HUES48 (cell line): ENCODE measurements at regions not wholly inside any gene's neighbourhood (a gene's known extent, or its start where the extent isn't known, plus 50 kb on each side); places are given as distances from the start of the nearest gene placed in this dataset.

Experiments used
- H3K27ac ChIP-seq: one replicate; pipeline ENCODE4 v1.7.0; 2013; ENCODE audit warnings: low read depth, low read length, inconsistent platforms
- H3K27me3 ChIP-seq: 2 replicates; pipeline ENCODE4 v1.6.1; 2013; ENCODE audit warnings: mild to moderate bottlenecking, low read length; ENCODE audit not compliant: control insufficient read depth, insufficient read depth
- H3K36me3 ChIP-seq: 2 replicates; pipeline ENCODE4 v1.6.1; 2013; ENCODE audit warnings: low read length; ENCODE audit not compliant: control insufficient read depth, insufficient read depth
- H3K4me1 ChIP-seq: 2 replicates; pipeline ENCODE4 v1.6.1; 2013; ENCODE audit warnings: mild to moderate bottlenecking, low read length; ENCODE audit not compliant: control insufficient read depth, insufficient read depth
- H3K4me3 ChIP-seq: 2 replicates; pipeline ENCODE4 v1.5.1; 2013; ENCODE audit warnings: mild to moderate bottlenecking, low read depth, low read length
- H3K9ac ChIP-seq: 2 replicates; pipeline ENCODE4 v1.6.1; 2013; ENCODE audit warnings: mild to moderate bottlenecking, low read depth, low read length, moderate library complexity
- H3K9me3 ChIP-seq: 2 replicates; pipeline ENCODE4 v1.6.1; 2013; ENCODE audit warnings: low read length; ENCODE audit not compliant: control insufficient read depth, insufficient read depth

- Histone ChIP-seq H3K27ac (no peak overlapping the region), H3K9me3 (no peaks in the 10 kb centered on the region), H3K27me3 (no peaks in the 10 kb centered on the region), H3K9ac (no peak overlapping the region), H3K4me3 (no peak overlapping the region), H3K4me1 (no peaks in the 10 kb centered on the region), H3K36me3 (no peaks in the 10 kb centered on the region)
These were observed 118.9 kb downstream of the GDAP2 start for GRCh38 chr1:117810553-117810952.

GRCh38 chr1:117812869-117813511 lies 116.4 kb downstream of the GDAP2 start:
- H3K9me3 ChIP-seq: no peaks in the 10 kb centered on the region

More at GRCh38 chr1:117812869-117813511, 116.4 kb downstream of the GDAP2 start:
- H3K27ac ChIP-seq: no peak overlapping the region
- no peaks in the 10 kb centered on the region for H3K4me1 ChIP-seq
- no peak overlapping the region for H3K9ac ChIP-seq
- no peaks in the 10 kb centered on the region for H3K27me3 ChIP-seq
- no peak overlapping the region for H3K4me3 ChIP-seq
- H3K36me3 ChIP-seq: no peaks in the 10 kb centered on the region
